ENCODE measurements at regions not wholly inside any gene's neighbourhood (a gene's known extent, or its start where the extent isn't known, plus 50 kb on each side); places are given as distances from the start of the nearest gene placed in this dataset.

GRCh38 chr13:85286081-85286480 lies 513.1 kb downstream of the SLITRK6 start:
- no peak for DNase-seq (ENCODE audit: low read depth)

DNA sequence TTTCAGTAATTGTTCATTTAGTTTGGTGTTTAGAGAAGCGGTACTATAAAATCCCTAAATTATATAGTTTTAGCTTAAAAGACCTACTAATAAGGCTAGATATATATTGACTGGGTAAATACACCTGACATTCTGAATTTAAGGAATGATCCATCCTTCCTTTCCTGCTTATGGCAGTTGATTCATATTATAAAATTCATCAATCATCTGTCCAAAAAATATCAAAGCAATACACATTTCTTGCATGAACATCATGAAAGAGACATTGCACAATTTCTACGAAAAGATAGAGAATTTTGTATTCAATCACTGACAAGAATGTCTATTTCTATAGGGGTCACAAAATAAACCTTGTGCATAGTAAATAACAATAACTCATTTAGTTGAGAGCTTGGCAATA lies 514.9 kb downstream of the SLITRK6 start:
- no peak for DNase-seq (ENCODE audit: low read depth)

DNA sequence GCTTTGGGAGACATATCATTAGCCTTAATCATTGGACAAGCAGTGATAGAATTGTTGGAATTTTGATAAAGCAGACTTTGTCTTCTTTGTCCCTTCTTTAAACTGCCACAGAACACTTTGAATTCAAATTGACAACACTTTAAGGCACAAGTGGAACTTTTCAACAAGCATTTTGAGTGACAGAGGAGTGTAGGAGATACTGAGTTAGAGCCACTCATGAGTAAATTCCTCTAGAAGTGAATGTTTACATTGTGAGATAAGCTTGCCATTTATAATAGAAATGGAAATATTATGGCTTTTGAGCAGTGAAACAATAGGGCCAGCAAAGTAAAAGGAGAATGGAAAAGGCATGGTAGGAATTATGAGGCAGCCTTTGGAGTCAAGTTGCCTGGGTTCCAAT lies 515.8 kb downstream of the SLITRK6 start:
- no peak for DNase-seq (ENCODE audit: low read depth)

DNA sequence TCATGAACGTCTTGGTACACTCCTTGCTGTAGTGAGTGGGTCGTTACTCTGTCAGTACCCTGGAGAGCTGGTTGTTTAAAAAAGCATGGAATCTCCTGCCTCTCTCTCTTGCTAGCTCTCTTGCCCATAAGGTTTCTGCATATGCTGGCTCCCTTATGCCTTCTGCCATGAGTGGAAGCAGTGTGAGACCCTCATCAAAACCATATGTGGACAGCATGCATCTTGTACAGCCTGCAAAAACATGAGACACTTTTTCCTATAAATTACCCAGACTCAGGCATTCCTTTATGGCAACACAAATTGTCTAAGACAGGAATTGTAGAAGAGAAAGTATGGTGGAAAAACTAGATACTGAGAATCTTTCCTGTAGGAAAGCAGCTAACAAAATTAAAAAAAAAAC lies 516.3 kb downstream of the SLITRK6 start:
- no peak for DNase-seq (ENCODE audit: low read depth)

DNA sequence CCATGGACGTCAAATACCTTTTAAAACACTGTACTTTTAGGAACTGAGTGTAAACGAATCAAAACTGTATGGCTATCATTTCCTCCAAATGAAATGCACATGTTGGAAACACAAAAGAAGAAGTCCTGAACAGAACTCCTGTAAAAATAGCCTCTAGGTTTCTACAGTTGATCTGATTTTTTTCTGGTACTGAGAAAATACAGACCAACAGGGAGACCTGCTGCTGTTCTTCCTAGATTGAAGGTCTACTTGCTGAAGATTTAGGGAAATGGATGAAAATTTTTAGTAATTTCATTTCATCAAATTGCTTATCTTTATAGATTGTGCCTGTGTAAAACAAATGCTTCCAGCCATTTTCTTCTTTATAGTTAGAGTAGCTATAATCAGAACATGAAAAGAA lies 520.4 kb downstream of the SLITRK6 start:
- no peak for DNase-seq (ENCODE audit: low read depth)

GRCh38 chr13:85277748-85278147 lies 521.5 kb downstream of the SLITRK6 start:
- DNase-seq (ENCODE audit: low read depth), result no peak

- no peak for DNase-seq (ENCODE audit: low read depth)
These were observed 532.4 kb downstream of the SLITRK6 start for GRCh38 chr13:85266771-85267170.

DNA sequence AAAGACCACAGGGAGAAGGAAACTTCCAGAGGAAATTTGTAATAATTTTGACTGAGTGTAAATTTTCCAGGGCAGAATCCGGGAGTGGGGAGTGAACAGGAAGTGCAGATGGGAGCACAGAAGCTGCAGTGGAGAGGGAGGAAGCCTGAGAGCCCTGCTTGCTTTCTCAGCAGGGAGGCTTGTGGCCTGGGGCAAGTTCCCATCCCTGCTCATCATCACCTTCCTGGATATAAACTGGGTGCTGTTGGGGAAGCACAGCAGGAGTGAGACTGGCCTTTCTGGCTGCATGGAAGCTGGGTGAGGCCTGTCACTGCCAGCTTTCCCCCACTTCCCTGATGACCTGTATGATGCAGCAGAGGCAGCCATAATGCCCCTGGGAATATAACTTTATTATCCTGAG lies 532.9 kb downstream of the SLITRK6 start:
- no peak for DNase-seq (ENCODE audit: low read depth)

DNA sequence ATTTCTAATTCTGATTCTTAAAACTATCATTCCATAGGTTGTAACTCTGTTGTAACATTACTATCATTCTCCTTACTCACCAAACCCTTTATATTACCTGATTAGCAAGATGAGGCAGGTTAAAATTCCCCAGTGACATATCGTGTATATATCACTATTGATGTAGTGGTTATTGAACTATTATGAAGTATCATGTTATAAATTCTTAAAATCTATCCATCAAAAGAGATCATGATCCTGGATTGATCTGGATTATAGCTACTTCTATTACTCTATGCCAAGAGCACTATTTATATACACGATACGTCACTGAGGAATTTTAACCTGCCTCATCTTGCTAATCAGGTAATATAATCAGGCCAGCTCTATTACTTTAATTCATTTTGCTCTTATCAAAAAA lies 533.9 kb downstream of the SLITRK6 start:
- no peak for DNase-seq (ENCODE audit: low read depth)

- no peak for DNase-seq (ENCODE audit: low read depth)
These were observed 536.7 kb downstream of the SLITRK6 start for GRCh38 chr13:85262499-85262898.

DNA sequence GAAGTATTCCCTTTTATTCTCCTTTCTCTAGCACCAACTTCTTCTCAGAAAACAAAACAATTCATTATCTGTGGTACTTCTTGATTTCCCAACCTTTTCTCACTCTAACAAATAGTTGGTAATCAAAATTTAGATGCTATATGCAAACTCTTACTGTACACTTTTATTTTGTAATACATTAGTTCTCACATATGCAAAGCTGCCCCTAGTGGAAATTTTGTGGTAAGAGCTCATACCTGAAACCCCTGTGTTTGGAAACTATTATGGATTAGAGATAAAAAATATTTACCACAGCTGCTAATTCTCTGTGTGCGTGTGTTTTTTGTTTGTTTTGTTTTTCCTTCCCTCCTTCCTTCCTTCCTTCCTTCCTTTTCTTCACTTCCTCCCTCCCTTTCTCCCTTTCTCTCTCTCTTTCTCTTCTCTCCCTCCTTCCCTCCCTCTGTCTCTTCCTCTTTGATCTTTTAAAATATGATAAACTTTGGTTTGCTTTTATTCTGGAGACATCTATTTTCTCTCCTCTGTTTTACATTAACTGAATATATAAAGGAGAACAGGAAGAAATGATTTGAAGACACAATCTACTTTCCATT lies 537.4 kb downstream of the SLITRK6 start:
- no peak for DNase-seq (ENCODE audit: low read depth)

- DNase-seq (ENCODE audit: low read depth), result no peak
These were observed 538.3 kb downstream of the SLITRK6 start for GRCh38 chr13:85260896-85261295.

DNA sequence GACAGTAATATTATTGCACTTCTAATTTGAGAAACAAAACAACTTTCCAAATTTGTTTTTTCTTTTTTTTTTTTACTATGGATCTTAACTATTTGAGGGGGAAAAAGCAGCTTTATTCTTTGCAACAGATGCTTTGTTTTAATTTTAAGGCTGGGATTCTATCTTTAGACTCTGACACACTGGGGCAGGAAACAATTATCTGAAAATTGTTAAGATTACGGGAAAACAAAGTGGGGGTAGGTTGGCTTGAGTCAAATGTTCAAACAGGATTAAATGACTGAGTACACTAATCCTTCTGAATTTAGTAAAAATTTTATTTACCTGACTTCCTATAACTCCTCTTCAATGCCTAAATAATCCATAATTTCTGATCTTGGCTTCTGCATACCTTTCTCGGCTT lies 543.2 kb downstream of the SLITRK6 start:
- no peak for DNase-seq (ENCODE audit: low read depth)

- no peak for DNase-seq (ENCODE audit: low read depth)
These were observed 544.6 kb downstream of the SLITRK6 start for GRCh38 chr13:85254641-85255040.

DNA sequence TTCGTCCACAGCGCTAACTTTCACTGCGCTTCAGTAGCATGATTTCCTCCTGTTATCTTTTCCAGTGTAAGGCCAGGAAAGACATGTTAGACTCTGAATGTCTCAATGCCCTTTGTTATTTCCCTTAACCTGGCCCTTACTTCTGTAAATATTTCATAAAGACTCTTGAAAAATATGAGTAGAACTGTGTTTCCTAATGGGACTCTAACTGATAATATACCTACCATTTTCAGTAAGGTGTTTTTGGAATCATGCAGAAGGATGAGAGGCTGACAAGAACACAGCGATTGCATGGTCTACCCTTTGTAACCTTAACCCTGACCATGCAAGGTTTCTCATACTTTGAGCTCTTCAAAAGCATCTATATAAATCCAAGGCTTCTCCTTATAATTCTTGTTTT lies 550.1 kb downstream of the SLITRK6 start:
- DNase-seq (ENCODE audit: low read depth), result no peak

GRCh38 chr13:85247780-85248179 lies 551.4 kb downstream of the SLITRK6 start:
- DNase-seq (ENCODE audit: low read depth), result no peak

DNA sequence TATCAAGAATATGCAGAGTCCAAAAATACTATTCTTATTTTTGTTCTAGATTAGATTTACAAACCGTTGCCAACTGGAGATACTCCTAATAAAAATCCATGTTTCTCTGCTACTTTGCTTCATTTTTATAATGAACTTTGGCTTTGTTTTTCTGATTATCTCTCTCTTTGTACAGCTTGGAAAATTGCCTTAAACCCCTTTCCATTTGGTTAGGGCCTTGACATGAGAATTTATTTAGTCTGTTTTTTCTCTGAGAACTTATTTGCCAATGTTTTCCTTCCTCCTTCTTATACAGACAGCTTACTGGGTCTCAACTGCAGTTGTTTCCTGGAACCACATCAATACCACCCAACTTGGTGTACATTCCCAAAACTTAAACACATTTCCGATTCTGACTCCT lies 555.4 kb downstream of the SLITRK6 start:
- DNase-seq (ENCODE audit: low read depth), result no peak

GRCh38 chr13:85241060-85241459 lies 558.2 kb downstream of the SLITRK6 start:
- no peak for DNase-seq (ENCODE audit: low read depth)

DNA sequence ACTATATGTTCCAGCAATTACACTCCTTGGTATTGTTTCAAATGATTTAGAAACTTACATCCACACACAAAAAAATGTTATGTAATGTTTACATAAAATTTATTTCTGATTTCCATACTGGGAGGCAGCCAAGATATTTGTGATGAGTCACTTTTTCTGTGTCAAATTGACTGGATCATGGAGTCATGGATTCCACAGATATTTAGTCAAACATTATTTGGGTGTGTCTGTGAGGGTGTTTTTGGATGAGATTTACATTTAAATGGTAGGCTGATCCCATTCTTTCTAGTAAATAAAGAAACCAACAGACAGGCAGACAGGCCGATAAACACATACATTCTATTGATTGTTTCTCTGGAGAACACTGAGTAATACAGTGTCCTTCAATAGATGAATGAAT lies 562.8 kb downstream of the SLITRK6 start:
- DNase-seq (ENCODE audit: low read depth), result no peak

GRCh38 chr13:85230691-85231093 lies 568.5 kb downstream of the SLITRK6 start:
- DNase-seq (ENCODE audit: low read depth), result no peak

DNA sequence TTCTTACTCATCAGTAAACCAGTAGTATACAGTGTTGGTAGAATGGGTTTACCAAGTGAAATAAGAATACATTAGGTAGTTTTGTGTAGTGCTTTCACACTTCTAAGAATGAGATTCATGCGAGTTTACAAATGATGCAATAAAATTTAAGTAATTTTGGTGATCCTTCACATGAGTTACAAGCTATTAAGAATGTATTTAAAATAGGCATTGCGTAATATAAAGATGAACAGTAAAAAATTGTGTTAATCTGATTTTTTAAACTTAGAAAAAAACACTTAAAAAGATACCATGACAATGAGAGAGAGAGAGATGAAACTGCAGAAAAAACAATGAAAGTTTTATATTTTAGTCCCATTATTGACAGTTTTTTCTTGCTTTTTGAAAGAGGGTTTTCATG lies 570.5 kb downstream of the SLITRK6 start:
- DNase-seq (ENCODE audit: low read depth), result no peak

DNA sequence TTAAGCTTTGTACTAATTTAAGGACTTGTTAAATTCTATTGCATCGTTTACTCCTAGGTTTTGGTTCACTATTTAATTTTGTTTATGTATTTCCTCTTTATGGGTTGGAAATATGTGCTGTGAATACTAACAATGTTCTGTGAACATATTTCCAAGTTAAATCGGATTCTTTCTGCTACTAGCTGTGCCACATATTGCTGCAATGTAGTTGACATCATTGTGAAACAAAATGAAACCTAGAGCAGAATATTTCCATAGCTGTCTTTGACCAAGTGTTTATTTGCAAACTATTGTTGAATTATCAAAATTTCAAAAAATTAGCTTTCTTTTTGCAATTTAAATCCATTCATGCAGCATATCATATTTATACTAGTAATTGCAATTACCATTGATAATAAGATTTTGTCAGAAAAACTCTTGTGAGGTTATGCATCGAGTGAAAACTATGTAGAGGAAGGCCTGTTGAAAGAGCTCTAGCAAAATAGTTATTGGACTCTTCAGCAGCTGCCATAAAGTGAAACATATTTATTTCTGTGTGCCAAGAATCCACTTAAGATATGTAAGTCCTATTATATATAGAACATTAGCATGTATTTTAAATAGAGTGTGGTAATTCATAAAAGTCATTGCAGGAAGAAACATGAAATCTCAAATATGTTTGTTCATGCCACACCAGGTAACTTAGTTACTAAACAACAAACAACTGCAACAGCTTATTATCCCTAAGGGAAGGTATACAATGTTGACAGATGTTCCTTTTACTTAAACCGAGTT lies 575.1 kb downstream of the SLITRK6 start:
- DNase-seq (ENCODE audit: low read depth), result no peak

DNA sequence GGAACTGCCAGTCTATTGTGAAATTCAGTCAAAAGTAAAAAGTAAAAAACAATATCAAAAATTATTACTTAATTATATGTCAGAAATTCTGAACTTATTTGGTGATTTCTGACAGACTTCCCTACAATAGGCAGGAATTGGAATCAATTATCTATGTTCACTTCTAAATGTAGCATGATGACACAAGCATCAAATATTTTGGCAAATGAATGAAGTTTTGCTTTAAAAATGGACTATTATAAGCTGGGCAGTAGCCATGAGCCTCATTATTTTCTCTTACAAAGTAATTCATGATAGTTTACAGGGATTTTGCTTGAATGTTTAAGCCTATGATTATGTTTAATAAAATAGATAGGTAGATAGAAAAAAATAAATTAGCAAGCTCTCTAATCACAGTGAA lies 582.6 kb downstream of the SLITRK6 start:
- no peak for DNase-seq (ENCODE audit: low read depth)

DNA sequence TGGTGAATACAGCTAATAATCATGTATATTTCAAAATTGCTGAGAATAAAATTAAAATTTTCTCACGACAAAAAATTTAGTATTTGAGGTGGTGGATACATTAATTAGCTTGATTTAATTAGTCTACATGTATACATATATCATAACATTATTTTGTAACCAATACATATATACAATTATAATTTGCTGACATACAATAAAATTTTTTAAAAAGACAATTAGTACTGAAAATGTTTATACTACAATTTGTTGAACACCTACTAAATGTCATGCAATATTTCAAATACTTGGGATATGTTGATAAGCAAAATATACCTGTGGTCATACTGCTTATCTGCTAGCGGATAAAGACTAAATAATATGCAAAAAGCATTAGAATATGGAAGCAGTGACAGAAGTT lies 586.5 kb downstream of the SLITRK6 start:
- no peak for DNase-seq (ENCODE audit: low read depth)
